GM18951 (cell line): ENCODE measurements at regions not wholly inside any gene's neighbourhood (a gene's known extent, or its start where the extent isn't known, plus 50 kb on each side); places are given as distances from the start of the nearest gene placed in this dataset.

Experiments
- POLR2A ChIP-seq: IDR thresholded peaks from 4 replicates; pipeline ENCODE4 v1.6.1; 2011; ENCODE audit warnings: mild to moderate bottlenecking; ENCODE audit not compliant: insufficient read length, insufficient read depth; ENCODE audit errors: extremely low read depth
- in situ Hi-C: fragments of 300-500 bp; cut with MboI; formaldehyde crosslinking; loops from one replicate; pipeline ENCODE4 v1.12.0; 2022; ENCODE audit warnings: low sequenced_read_pairs, mixed read lengths, inconsistent platforms; ENCODE audit not compliant: unreplicated experiment

DNA sequence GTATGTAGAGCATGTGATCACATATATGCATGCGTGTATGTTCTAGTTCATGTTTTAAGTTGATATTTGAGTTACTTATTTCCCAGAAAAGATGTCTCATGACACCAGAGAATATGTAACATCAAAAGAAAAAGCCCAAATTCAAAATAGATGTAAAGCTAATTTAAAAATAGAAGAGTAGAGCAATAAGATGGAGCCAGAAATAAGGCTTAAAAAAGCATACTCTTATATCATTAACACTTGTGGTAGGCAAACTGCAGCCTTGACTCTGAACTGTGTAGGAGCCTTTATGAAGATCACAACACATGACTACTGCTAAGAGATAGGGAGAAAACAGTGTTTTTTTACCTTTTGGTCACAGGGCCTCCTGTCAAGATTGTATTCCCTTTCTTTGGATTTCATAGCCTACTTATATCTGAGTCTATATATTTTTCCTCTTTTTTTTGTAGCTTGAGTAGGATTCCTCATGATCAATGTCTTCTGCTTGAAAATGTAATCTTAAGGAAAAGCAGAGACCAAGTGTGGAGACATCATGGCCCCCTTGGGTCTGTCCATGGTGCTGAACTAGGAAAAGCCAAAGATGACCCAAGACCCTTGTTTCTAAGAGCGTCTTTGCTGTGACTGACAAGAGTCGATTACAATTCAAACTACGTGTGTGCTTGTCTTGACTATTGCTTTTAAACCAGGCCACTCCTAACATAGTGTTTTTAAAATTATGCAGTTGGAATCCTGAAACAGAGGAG, 390.4 kb downstream of the SHISA9 start:
- TF ChIP-seq POLR2A, result no peak

DNA sequence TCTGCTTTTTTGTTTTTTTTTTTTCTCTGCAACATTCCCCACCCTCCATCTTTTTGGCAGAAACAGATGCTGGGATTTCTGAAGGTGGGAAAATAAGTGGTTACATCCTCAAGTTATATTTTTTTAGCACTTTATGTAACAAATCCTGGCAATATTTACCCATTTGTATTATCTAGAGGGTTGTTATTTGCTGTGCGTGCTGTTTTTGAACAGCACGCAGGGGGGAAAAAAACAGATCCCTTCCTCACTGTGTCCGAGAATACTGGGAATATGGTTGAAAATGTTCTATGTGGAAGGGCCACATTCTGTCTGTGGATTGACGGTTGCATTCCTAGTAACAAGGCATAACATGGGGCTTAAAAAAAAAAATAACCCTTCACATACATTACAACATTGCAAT, 394.8 kb downstream of the SHISA9 start:
- TF ChIP-seq POLR2A, result no peak
- in situ Hi-C loops, result no loop called here

More for the DNA sequence above, 390.4 kb downstream of the SHISA9 start:
- in situ Hi-C loops, result no loop called here

DNA sequence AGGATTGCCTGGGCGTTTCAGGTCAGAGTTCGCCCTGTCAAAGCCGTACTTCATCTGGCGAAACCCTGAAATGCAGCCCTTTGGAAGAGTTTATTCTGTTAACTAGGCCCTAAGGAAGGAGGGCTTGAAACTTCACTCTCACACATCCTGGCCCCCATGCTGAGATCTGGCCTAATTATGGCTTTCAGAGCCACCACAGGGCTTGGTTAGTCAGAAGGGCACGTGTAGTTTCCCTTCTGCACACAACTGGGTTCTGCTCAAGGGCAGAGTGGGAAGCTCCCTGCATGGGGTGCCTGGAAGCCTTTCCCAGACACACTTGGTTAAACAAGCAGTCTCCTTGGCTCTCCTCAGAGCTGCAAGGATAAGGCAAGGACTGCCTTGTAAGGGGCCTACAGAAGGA, 397.3 kb downstream of the SHISA9 start:
- in situ Hi-C loops, result no loop called here
- no peak for TF ChIP-seq POLR2A

DNA sequence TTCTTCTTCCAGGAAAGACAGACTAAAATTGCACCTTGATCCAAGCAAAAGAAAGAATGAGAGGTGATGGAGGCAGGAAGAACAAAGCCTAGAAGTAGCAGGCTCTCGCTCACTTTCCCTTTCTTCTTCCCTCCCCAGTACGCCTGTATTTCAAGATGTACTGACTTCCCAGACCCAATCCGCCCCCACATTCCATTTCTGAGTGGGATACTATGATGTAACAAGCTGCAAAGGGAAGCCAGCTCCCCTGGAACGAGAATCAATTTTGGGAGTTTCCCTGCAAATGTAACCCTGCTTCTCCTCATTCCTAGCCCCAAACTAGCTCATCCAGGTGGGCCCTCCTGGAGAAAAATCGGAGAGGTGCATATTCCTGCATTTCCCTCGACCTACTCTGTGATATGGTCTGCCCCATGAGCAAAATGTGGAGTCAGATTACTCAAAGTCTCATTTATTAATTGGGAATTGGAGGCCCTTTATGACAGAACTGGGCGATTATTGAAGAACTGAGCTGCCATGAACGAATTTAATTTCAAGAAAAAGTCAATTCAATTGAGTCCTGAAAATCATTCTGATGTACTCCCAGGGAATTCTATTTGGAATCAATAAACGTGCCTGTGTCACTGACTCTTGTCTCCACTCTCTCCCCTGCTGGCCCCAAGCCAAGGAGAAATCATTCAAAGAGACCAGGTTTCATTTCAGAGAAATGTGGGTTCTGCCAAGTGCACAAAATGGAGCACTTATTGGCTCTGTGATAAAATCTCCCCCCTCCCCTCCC, 398.9 kb downstream of the SHISA9 start:
- in situ Hi-C loops, result no loop called here
- no peak for TF ChIP-seq POLR2A

GRCh38 chr16:13305019-13305755, 403.8 kb downstream of the SHISA9 start:
- no peak for TF ChIP-seq POLR2A
- in situ Hi-C loops, result no loop called here

- TF ChIP-seq POLR2A, result no peak
- in situ Hi-C loops, result no loop called here
Observed at GRCh38 chr16:13306161-13306995, 405.0 kb downstream of the SHISA9 start.

GRCh38 chr16:13307255-13307654, 405.9 kb downstream of the SHISA9 start:
- in situ Hi-C loops, result no loop called here
- no peak for TF ChIP-seq POLR2A

- in situ Hi-C loops, result no loop called here
- no peak for TF ChIP-seq POLR2A
Observed at GRCh38 chr16:13307851-13308250, 406.5 kb downstream of the SHISA9 start.

- TF ChIP-seq POLR2A, result no peak
- in situ Hi-C loops, result no loop called here
Observed at GRCh38 chr16:13312063-13312462, 410.7 kb downstream of the SHISA9 start.

DNA sequence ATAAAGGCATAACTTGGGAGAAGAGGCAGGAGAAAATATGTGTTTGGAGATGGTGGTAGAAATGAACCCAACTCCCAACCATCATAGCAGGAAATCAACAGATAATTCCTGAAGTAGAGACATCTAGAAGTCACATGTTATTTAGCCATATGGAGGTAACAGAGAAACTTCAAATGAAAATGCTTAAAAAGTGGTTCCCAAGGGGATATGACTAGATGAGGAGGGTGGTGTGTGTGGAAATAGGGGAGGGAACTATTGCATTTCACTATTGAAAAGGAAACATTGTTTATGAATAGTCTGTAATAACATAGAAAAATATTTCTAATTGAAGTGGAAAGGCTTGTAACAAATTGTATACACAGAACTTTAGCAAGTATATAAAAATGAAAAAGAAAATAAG, 412.0 kb downstream of the SHISA9 start:
- TF ChIP-seq POLR2A, result no peak
- in situ Hi-C loops, result no loop called here

DNA sequence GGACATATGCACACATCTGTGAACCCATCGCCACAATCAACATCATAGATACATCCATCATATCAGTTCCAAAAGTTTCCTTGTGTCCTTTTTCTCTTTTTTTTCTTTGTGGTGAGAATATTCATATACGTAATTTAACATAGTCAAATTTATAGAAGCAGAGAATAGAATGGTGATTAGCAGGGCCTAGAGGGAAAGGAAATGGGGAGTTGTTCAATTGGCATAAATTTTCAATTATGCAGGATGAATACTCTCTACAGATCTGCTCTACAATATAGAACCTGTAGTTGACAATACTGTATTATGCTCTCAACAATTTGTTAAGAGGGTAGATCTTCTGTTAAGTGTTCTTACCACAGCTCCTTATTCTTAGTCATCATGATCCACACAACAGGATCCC, 413.2 kb downstream of the SHISA9 start:
- in situ Hi-C loops, result no loop called here
- TF ChIP-seq POLR2A, result no peak

GRCh38 chr16:13315642-13316427, 414.4 kb downstream of the SHISA9 start:
- in situ Hi-C loops, result no loop called here
- no peak for TF ChIP-seq POLR2A
